Activated naive CD4-positive, alpha-beta T cell (primary cell): ENCODE measurements at regions not wholly inside any gene's neighbourhood (a gene's known extent, or its start where the extent isn't known, plus 50 kb on each side); places are given as distances from the start of the nearest gene placed in this dataset.
"Not testable (repeated sequence)": the region's sequence is repeated elsewhere in the genome, so short reads cannot be mapped to it uniquely, and the experiment has no call there.

ENCODE experiments used
- DNase-seq, 4 experiments: peaks; one replicate each; lab custom pipeline; 2025; lab: John Stamatoyannopoulos, UW

DNA sequence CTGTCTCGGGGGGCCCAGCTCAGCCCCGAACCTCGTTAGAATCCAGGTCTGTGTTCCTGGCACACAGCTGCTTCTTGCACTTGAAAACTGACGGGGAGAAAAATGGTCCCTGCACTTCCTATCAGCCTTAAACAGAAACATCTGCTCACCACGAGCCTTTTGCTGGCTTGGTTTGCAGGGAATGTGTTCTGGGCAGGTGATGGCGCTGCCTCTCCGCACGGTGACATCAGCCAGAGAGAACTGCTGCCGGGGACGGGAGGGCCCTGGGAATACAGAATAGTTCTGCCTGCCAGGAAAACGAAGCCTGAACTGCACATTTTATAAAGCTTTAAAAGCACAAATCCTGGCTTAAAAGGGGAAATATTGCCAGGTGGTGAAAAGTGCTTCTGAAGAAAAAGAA lies 622.5 kb downstream of the TYW1 start:
- no peak for DNase-seq

GRCh38 chr7:67620216-67620933 lies 623.7 kb downstream of the TYW1 start:
- no peak for DNase-seq

GRCh38 chr7:67621704-67622103 lies 625.1 kb downstream of the TYW1 start:
- no peak for DNase-seq

GRCh38 chr7:67625257-67625737 lies 628.7 kb downstream of the TYW1 start:
- no peak for DNase-seq

DNA sequence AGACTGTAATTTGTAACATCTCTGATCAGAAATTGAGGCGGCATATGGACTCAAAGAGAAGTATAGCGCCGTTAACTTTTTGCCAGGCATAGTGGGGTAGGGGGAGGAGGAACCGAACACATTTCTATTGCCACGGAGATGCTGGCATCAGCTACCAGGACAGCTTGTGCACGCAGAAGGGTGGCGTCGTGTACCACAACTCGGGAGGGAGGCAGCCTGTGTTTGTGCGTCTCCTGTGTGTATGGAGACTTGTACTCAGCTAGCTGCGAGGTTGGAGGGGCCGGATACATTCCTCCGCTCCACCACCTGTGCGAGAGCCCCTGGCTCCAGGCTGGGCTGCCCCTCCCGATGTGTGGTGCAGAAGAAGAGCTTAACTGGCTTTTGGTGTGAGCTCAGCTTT lies 634.8 kb downstream of the TYW1 start:
- no peak for DNase-seq

DNA sequence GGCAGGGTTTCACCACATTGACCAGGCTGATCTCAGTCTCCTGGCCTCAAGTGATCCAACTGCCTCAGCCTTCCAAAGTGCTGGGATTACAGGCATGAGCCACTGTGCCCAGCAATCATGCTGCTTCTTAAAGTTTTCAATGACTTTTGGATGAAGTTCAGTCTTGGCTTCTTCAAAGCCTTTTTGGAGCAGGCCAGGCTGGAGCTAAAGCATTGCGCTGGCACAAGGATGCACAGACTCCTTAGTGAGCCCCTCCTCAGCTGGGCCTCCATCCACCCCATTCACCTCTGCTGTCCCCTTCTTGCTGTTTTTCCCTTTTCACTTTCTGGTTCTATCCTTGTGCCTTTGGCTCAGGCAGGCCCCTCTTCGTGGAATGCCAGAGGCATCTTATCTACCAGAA lies 638.6 kb downstream of the TYW1 start:
- DNase-seq, result no peak

DNA sequence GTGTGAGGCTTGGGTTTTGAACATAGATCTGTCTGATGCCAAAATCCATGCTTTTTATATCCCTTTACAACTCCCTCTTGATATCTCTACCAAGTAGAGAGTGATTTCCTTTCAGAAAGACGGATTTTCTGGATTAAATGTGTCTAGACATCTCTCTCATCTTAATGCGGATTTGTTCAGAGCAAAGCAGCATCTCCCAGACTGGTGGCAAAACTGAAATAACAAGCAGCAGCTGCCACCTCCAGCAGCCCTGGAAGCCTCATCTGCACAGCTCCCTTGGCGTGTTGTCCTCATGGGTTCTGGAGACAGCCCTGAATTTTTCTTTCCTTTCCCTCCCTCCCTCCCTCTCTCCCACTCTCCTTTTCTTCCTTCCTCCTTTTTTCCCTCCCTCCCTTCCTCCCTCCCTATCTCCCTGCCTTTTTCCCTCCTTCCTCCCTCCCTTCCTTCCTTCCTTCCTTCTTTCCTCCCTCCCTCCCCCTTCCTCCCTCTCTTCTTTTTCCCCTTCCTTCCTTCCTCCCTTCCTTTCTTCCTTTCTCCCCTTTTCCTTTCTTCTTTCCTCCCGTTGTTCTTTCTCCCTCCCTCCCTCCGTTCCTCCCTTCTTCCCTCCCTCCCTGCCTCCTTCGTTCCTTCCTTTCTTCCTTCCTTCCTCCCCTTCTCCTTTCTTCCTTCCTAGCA lies 639.9 kb downstream of the TYW1 start:
- no peak for DNase-seq

- DNase-seq, result no peak
These were observed 640.4 kb downstream of the TYW1 start for GRCh38 chr7:67637023-67637358.

DNA sequence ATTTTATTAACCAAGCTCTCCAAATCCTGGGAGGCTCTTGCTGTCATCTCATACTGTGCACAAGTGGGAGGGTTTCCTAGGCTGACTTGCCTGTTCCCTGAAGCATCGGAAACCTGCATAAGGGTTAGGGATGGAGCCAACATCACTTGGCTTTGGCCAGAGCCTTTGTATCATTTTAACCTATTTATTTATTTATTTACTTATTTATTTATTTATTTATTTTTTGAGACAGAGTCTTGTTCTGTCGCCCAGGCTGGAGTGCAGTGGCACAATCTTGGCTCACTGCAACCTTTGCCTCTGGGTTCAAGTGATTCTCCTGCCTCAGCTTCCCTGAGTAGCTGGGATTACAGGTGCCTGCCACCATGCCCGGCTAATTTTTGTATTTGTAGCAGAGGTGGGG lies 645.9 kb downstream of the TYW1 start:
- not testable (repeated sequence) for DNase-seq

- DNase-seq, result no peak
These were observed 647.5 kb downstream of the TYW1 start for GRCh38 chr7:67644151-67644550.

GRCh38 chr7:67652937-67653336 lies 656.3 kb downstream of the TYW1 start:
- no peak for DNase-seq

- DNase-seq, result no peak
These were observed 657.3 kb downstream of the TYW1 start for GRCh38 chr7:67653856-67654454.

DNA sequence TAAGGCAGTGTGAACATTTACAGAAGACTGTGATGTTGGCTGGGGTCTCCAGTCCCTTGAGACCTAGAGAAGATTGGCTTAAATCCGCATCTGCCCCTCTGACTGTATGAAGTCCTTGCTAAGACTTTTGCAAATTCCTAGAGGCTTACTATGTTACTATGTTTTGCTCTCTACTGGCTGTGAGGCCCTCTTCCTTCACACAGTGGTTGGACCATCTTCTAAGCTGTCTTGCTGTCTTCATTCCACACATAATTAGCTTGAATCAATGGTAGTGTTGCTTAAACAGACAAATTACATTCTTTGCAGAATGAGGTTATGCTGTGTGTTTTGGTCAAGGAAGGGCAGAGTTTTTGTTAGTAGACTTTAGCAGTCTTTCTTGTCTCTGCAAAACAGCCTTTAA lies 658.0 kb downstream of the TYW1 start:
- no peak for DNase-seq

DNA sequence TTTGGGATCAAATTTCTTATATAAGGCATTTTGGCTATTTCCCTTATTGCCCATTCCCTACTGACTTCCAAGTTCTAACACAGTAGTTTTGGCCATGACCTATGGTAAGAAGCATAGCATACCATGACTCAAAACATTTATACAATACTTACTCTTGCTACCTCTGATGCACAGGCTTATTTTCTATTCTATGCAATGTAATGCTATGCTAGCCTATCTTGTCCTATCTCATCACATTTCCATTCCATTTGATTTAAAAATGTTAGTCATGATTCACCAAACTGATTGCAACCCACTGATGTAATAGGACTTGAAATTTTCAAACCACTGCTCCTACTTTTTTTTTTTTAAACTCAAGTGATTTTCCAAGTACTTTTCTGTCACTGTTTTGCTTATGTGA lies 658.5 kb downstream of the TYW1 start:
- no peak for DNase-seq

DNA sequence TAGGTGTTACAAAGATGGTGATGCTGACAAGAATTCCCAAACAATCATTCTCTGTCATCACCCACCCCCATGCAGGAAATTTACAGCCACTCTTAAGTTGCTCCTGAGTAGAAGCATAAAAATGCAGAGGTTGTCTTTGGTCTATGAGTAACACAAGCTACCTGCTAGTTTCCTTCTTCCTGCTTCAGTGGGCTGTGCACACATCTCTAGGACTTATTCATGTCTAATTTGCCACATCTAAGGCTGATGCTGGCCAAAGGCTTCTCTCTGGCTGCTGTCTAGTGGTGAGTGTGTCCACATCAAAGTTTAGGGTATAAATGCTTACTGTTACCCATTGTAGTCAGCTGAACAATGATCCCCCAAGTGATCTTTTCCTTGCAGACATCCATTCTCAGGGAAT lies 662.5 kb downstream of the TYW1 start:
- DNase-seq, result no peak

- DNase-seq, result no peak
These were observed 666.2 kb downstream of the TYW1 start for GRCh38 chr7:67662804-67663203.

- no peak for DNase-seq
These were observed 667.0 kb downstream of the TYW1 start for GRCh38 chr7:67663644-67664043.

GRCh38 chr7:67666359-67666758 lies 669.7 kb downstream of the TYW1 start:
- not testable (repeated sequence) for DNase-seq

DNA sequence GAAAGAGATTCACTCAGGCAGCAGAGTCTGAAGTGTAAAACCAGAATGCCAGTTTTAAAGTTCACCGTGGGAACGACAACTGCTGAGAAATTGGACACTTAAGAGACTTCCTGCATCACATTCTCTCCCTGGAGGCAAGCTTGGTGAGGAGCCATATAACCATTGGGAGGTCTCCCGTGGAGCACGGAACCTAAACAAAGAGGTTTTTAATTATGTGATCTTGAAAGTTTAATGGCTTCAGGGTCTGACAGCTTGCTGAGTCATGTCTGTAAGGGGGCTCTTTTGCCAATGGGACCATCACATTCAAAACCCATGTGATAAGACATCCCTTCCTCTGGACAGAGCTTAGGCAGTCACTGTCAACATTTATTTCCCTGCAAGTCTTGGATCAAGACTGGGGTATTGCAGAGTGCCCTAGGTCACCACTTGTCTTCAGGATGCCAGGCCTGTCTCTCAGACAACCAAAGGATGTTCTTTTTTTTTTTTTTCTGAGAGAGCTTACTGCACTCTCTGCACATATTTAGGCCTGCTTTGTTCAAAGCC lies 674.4 kb downstream of the TYW1 start:
- no peak for DNase-seq

DNA sequence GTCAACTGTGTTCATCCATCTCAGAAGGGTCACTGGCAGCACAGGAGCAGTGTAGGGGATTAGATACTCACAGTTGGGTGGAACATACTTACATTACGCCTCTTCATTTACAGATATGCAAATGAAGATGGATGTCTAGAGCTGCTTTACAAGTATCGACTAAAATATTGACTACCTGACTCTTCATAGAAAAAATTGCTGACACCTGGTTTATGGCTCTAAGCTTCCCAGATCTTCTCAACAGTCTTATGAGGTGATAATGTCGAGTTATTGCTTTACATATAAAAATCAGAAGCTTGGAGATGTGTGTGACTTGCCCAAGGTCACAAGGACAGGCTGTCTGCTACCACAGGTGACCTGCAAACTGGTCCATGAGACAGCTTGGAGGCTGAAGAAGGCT lies 677.2 kb downstream of the TYW1 start:
- DNase-seq, result no peak

- not testable (repeated sequence) for DNase-seq
These were observed 678.2 kb downstream of the TYW1 start for GRCh38 chr7:67674862-67675261.

DNA sequence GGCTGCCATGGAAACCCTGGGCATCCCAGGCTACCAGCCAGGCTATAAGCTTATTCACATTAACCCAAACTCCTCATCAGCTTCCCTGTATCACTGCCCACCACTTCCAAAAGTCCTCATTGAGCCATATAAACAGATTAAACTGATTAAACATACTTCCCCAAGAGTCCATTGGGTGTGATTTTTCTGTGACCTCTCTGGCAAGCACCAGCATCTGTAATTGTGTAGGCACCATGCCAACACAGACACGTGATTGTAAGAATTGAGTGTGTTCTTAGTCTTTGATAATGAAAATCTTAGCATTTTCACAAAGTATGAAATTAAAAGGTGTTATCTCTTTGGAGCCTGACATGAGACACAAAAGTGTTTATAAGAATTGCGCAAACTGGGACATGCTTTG lies 679.3 kb downstream of the TYW1 start:
- no peak for DNase-seq

DNA sequence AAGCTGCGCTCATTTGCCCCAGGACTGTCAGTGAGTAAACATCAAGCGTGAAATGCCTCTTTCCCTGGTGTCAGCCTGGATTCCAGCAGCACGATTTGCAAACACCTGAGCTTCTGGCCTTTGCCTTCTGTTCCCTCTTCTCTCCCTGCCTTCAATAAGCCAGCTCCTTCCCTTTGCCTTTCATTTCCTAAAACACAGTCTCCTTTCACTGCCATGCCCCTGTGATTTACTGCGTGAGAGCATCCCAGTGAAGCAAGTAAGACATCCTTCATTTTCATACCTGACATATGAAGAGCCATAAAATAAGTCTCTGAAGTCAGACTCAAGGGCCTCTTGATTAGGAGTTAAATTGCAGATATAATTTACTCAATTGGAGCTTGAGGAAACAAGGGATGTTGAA lies 681.8 kb downstream of the TYW1 start:
- no peak for DNase-seq
